GM23338 (cell line): ENCODE measurements at regions not wholly inside any gene's neighbourhood (a gene's known extent, or its start where the extent isn't known, plus 50 kb on each side); places are given as distances from the start of the nearest gene placed in this dataset.

ENCODE experiments used
- CTCF ChIP-seq, 2 experiments: fragments of 200-600 bp in 1 of 2; sonication (generic) in 1 of 2; conservative IDR thresholded peaks; 2 replicates each; pipeline versions ENCODE4 v1.5.1 to v1.6.1; 2016 to 2017; ENCODE audit warnings: antibody characterized with exemption in 2 of 2, low read depth in 2 of 2, mild to moderate bottlenecking in 2 of 2, moderate library complexity in 1 of 2
- EZH2phosphoT487 ChIP-seq: fragments of 200-600 bp; sonication (generic); IDR thresholded peaks from one replicate; pipeline ENCODE4 v1.8.1; 2018; ENCODE audit warnings: antibody characterized with exemption; ENCODE audit not compliant: unreplicated experiment
- POLR2AphosphoS5 ChIP-seq: IDR thresholded peaks from 2 replicates; pipeline ENCODE4 v1.6.1; 2016; ENCODE audit warnings: antibody characterized with exemption, low read depth
- TF ChIP-seq, protein P1 (sequence below): IDR thresholded peaks from one replicate; pipeline ENCODE4 v1.6.1; 2018; ENCODE audit warnings: antibody characterized with exemption; ENCODE audit not compliant: unreplicated experiment

- TF ChIP-seq CTCF (conservative IDR thresholded peaks at IDR 0.05; ENCODE audit: low read depth in 2 of 2) = no peak
- TF ChIP-seq POLR2AphosphoS5 = no peak
- TF ChIP-seq EZH2phosphoT487 = no peak
- TF ChIP-seq, protein P1, sequence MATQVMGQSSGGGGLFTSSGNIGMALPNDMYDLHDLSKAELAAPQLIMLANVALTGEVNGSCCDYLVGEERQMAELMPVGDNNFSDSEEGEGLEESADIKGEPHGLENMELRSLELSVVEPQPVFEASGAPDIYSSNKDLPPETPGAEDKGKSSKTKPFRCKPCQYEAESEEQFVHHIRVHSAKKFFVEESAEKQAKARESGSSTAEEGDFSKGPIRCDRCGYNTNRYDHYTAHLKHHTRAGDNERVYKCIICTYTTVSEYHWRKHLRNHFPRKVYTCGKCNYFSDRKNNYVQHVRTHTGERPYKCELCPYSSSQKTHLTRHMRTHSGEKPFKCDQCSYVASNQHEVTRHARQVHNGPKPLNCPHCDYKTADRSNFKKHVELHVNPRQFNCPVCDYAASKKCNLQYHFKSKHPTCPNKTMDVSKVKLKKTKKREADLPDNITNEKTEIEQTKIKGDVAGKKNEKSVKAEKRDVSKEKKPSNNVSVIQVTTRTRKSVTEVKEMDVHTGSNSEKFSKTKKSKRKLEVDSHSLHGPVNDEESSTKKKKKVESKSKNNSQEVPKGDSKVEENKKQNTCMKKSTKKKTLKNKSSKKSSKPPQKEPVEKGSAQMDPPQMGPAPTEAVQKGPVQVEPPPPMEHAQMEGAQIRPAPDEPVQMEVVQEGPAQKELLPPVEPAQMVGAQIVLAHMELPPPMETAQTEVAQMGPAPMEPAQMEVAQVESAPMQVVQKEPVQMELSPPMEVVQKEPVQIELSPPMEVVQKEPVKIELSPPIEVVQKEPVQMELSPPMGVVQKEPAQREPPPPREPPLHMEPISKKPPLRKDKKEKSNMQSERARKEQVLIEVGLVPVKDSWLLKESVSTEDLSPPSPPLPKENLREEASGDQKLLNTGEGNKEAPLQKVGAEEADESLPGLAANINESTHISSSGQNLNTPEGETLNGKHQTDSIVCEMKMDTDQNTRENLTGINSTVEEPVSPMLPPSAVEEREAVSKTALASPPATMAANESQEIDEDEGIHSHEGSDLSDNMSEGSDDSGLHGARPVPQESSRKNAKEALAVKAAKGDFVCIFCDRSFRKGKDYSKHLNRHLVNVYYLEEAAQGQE = no peak
Measured at GRCh38 chr5:56588636-56589480, 226.5 kb upstream of the MAP3K1 start.
